NCI-H510A (cell line): ENCODE measurements at regions not wholly inside any gene's neighbourhood (a gene's known extent, or its start where the extent isn't known, plus 50 kb on each side); places are given as distances from the start of the nearest gene placed in this dataset.

Source experiments
- DNase-seq: peaks from one replicate; lab custom pipeline; 2025; lab: John Stamatoyannopoulos, UW

DNA sequence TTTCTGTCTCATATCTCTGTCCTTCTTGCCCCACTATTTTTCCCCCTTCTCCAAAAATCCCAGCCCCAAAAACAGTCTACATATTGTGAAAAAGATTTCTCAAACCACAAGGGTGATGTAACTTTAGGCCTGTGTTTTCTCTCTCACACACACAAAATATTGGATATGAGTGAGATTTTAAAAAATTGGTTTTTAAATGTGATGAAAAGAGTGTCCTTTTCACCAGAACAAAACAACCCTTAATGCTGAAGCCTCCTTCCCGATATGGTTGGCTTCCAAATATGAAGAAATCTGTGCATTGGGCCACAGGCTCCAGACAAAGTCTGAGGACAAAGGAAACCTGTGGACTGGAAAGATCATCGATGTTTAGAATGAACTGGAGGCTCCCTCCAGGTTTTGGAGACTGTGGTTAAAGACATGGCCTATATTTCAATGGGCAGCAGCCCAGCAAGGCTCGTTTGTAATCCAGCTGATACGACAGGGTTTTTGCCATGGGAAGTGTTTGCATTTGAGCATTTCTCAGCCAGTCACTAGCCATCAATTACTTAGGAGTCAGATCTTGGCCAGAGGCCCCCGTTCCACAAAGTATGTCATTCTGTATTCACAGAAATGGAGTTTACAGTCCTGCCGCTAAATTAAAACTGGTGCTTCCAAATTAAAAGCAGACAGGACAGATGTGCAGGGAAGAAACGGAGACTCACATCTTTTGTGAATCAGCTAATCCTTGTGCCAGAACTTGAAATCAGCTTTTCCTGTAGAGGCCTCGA, 546.3 kb downstream of the EBF1 start:
- DNase-seq, result no peak

DNA sequence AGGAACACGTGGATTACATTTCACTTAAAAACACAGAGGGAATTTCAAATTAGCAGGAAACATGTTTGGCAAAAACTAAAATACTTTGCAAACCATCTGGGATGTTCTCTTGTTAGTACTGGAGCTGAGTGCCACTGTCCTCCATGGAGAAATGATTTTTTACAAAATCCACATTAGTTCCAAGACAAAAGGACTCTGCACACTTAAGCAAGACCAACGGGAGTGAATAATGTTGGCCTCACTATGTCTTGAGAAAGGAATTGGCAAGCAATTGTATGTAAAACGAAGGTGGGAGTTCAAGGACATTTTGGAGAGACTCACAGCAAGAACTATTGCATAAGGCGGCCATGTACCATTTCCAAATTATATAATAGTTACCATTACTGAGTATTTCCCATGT, 547.5 kb downstream of the EBF1 start:
- no peak for DNase-seq

DNA sequence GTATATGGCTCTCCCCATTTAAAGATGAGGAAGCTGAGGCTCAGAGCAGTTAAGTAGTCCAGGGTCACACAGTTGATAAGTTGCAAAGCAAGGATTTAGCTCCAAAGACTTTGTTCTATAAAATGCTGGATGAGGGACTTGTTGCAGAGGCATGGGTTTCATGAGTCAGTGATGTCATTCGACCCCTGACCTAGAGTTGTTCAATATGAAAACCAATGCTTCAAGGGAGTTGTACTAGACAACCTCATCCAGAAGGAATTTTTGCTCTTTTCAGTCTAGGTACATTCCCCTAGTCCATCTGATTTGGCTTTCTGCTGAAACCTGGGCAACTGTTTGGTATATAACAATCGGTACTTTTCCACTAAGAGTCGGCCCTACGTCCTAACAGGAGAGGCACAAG, 550.4 kb downstream of the EBF1 start:
- DNase-seq, result no peak

DNA sequence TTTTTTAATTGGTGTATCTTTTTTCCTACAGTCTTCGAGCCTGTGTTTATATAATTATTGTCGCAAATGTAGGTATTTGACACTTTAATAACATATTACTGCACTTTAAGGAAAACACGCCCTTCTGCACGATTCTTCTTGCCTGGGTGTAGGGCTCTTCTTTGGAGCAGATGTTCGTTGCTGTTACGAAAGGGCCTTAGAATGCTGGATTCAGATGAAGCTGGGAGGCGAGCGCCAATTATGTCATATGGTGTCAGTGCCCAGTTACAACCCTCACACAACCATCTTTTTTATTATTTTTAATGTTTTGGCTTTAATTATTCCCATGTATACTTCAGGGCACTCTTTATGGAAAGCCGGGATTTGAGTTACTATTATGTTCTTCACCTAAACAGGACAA, 553.0 kb downstream of the EBF1 start:
- DNase-seq, result no peak

DNA sequence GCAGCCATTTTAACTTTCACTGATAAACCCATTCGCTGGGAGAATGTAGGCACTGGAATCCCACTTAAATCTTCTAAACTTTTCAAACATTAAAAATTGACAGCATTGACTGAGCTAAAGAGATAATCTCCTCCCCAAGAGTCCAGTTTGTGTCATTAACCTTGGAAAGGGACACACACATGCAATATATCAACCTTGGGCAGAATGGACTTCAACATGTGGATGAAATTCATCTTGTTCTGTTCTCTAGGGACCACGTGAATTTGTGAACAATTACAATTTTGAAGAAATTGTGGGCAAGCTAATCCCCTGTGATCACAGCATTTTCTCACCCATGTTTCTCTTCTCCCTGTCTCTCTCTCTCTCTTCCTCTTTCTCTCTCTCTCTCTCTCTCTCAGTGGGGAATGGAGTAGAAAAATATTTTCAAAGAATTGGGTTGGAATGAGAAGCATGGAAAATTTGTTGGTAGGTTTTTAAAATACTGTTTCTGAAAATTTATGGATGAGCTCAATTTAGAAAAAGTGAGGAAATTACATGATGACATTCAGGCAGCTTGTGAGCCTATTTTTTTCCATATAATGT, 553.7 kb downstream of the EBF1 start:
- DNase-seq, result no peak

DNA sequence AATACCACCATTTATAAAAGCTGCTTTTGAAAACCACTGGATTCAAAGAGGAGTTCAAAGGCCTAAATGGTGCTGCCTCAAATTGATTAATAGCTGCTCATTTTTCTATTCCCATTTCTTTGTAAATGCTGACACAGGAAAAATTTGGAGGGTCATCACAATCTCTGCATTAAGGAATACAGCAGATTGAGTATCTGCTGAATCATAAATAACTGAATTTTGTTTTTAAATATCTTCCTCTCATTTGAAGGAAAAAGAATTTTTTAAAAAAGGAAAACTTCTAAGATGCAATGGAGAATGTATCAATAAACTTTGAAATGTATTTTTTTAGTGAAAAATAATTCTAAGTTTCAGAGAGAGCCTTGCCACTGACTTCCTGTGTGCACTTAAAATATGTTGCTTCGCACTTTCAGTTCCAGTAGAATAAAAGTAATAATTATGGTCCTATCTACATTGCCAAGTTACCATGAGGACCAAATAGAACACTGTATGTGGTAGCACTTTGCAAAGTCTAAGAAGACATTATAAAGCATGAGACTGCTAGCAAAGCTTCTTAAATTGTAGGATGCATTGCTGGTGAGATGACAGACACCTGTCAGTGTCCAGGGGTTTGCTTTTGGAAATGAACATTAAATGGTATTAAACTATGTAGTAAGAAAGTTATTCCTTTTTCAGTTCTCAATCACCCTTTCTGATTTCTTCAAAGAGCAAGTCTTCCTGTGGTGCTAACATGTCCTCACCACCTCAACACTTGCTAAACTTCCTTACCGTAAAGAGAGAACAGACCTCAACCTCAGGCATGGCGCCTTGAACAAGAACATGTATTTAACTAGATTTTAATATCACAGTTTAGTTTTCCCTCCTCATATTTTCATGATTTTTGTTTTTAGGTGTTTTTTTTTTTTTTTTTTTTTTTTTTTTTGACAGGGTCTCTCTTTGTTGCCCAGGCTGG, 555.1 kb downstream of the EBF1 start:
- DNase-seq, result no peak

DNA sequence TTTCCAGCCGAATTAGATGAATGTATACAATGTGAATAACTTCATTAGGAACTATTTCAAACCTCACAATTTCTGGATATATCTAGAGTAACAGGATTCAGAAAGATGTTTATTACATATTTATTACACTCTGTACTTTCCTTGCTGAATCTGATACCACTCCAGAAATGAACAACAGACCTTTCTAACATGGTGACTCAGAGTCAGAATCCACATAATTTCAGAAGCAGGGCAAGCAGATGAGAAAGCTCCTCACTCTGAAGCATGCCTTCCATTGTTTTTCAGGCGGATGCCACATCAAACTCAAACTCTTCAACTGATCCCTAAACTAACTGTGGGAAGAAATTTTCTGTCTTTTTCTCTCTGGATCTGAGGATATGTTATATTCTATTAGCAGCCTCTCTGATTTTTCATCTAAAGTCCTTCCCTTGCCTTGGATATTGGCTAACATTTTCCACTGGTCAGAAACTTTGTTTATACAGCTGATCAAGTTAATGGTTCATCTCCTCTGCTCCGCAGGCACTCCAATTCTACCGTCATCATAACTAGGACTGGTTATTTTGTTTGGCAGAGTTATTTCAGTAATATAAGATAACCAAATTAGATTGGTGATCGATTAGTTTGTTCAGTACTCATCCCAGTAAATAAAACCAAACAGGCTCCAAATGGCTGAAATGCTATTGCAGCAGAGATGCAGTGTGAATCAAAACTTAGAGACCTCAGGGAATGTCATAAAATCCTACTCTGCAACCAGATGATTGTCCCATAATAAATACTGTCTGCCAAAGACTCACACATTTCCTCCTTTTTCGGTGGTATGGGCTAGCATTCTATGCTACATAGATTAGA, 556.0 kb downstream of the EBF1 start:
- no peak for DNase-seq

DNA sequence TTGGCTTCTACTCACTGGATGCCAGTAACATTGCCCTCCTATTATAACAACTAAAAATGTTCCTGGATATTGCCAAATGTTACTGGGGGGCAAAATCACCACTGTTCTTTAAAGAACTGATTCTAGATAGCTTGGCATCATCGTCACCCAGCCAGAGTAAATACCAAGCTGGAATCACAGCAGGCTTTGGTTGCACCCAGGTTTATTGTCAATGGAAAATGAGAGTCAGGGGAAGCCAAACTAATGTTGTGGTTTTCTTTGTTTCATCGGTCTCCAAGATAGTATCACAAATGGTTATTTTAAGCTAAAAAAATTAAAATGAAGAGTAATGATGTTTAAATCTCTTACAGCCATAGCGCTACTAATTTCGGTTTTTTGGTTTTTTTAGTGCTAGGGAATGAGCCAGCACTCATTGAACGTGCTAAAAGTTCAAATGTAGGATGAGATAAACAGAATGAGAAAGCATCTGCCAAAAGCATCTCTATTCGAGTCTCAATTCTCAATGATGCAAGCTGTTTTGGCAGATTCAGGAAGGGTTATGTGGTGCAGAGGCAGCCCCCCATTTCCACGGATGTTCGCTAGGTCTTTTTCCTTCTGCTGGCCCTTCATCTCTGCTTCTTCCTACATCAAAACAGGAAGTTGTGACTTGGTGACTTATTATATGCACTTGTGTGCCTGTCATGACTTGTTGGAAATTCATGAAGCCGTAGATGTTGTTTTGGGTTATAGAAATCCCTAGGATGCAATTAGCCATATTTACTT, 558.0 kb downstream of the EBF1 start:
- no peak for DNase-seq

DNA sequence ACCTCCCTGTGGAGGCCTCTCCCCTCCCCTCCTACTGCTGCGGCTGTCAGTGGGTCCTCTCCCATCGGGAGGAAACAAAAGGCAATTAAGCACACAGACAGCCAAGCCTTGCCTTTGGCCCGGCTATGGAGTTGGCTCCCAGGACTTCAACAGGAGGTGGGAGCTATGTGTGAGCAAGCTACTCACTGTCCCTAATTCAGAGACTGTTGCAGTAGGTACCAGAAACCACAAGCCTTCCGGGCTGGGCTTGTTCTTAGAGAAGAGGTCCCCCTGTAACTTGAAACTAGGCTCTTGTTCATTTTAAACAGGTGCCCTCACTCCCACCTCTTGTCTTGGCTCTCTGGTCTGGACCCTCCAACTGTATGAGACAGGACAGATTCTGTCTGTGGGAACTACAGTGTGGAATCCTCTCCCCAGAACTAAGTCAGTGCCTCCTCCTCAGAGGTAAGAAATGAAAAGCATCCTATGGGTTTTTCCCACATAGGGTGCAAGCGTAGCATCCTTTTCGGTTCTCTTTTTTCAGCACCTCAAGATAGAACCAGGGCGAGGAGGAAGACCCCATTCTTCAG, 561.1 kb downstream of the EBF1 start:
- DNase-seq, result no peak

DNA sequence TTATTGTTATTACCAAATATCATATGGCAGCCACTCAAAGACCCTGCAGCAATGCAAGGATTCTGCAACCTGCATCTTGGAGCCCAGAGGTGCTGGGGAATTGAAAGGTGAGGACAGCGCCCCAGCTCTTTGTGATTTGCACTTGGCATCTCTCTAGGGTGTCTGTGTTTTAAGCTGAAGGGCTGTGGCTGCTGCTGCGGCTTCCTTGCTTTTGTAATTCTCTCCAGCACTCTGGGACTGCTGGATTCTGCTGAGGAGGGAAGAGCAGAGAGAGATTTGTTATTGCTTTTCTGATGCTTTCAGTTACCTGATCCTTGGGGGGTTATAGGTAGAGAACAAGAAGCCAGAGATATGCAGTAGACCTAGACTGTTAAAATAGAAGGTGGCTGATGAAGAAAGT, 562.4 kb downstream of the EBF1 start:
- DNase-seq, result no peak

DNA sequence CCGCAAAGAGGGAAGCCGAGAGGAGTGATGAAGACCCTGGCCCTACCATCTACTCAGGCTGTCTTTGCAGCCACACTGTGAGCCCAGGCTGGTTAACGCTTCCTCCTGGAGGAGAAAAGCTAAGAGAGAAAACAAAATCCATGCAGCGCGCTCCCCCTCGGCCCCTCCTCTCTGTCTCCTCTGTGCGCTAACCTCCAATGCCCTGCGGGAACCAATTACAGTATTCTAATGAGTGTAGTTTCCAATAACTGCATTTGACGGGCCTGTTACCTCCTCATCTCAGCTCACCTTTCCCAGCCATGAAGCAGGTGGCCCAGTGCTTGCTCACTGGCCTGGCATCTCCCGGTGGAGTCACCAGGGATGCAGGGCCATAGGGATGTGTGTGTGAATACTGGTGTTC, 565.5 kb downstream of the EBF1 start:
- no peak for DNase-seq

DNA sequence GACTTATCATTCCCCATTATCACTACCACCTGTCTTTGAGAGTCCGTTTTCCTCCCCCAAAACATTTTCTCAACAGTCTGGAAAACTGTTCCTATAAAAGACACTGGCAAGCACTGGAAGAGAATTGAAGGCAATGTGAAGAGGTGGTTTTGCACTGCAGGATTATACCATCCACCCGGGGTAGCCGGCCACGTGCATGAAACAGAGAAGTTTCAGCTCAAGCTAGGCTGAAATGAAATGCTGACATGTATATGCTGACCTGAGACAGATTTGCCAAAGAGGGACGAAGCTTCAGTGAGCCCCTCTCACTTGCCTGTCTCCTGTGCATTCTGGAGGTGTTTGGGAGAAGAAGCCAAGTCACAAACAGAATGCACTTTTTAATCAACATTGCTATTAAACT, 567.0 kb downstream of the EBF1 start:
- DNase-seq, result no peak

DNA sequence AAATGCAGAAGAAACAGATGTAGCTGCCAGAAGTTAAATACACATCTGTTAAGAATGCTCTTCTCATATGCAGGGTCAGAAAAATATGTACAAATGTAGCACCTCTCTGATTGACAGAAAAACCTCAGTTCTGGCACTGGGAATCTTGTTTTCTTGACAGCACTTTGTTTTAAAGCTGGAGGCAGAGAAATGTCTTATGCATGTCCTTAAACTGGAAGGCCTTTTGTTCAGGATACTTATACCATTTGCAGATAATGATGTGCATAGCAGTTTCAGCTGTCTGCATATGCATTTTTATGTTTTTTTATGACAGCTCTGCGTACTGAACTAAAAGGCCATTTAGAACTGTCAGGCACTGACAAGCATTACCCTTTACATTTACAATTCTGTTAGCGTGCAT, 567.9 kb downstream of the EBF1 start:
- no peak for DNase-seq

DNA sequence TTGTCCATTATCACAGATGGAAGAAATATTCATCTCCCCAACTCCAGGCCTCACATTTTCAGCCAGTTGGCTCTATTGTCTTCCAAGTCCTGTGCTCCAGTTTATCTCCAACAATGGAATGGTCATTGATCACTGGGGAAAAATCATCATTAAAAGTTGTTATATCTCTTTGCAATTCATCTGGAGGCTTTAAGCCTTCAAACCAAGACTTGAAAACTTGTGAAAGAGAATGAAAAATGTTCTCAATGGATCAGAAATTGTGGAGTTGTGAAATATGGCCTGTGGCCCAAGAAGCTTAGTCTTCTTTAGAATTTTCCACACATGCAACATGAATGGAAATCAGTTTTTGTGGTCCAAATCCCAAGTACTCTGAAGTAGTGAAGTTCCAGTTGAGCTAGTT, 569.6 kb downstream of the EBF1 start:
- no peak for DNase-seq

DNA sequence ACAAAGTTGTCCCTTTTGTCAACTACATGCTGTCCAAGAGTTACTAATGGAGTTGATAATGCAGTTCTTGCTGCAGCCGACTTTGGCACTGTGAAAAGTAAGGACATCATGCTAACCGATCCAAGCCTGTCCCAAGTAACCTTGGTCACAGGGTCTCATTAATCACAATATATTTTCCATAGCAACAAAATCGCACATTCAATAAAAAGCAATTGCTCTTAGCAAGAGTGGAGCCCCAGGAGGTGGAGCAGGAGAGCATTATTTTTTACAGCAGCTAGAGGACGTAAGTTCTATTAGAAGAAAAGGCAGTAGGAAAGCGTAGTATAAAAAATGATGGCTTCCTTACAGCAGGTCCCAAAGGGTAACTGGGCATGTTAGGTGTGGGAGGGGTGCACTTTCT, 570.3 kb downstream of the EBF1 start:
- DNase-seq, result no peak

DNA sequence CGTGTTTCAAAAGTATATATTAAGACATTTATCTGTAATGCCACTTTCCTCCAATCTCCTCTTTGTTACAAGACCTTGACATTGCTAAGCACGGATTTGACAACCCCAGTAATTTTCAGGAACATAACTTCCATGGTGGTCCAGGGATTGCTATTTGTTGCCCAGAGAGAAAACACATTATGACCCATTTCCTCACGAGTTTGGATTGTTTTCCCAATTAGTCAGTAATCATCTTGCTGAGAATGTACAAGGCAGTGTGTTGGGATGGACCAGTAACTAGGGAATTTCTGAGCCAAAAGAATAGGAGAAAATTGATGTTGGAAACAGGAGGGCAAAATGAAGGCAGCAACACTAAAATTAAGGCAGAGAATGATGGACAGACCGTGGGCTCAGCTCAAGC, 574.1 kb downstream of the EBF1 start:
- DNase-seq, result no peak

DNA sequence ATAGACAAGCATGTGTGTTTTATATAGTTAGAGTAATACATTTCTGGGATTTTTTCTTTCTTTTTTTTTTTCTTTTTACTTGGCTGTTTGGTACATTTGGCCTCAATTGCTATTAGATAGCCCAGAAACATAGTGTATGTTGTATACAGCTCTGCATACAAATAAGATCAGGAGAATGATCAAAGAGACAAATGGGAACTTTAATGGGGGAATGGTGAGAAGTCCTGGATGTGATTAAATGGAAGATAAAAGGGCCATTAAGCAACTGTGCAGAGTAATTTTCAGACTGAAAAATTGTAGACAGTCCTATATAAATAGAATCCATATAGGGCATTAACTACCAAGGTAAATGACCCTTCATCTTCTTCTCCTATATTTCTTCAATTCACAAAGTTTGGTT, 575.6 kb downstream of the EBF1 start:
- DNase-seq, result no peak

DNA sequence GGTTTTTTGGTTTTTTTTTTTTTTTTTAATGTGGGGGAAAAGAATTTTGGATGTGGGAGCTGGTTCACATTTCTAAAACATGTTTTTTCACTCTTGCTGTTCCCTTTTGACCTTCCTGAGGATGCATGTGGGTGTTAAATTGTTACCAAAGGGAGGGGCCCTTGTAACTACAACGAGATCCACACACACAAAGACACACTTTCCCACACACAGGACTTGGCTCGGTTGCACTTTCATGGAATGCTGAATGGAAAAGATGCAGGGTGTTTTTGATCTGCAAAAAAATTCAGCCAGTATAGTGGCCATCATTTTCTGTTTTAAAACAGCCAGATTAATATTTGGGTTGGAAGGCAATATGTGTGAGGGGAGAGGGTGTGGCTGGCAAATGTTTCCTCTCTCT, 576.9 kb downstream of the EBF1 start:
- no peak for DNase-seq

DNA sequence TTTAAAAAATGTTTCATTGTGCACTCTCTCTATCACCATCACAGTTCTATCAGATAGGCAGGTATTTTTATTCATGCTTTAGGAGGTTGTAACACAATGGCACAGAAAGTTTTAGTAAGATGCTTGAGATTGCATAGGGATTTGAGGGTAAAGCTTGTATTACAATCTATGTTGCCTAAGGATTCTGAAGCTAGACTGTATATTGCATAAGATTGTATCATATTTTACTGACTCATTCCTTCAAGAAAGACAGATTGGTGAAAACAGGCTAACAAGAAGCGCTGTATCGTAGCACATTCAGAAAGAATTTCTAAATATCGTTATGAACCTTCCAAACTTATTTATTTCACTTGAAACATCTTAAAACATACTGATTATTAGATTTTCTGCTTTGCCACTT, 577.7 kb downstream of the EBF1 start:
- DNase-seq, result no peak

DNA sequence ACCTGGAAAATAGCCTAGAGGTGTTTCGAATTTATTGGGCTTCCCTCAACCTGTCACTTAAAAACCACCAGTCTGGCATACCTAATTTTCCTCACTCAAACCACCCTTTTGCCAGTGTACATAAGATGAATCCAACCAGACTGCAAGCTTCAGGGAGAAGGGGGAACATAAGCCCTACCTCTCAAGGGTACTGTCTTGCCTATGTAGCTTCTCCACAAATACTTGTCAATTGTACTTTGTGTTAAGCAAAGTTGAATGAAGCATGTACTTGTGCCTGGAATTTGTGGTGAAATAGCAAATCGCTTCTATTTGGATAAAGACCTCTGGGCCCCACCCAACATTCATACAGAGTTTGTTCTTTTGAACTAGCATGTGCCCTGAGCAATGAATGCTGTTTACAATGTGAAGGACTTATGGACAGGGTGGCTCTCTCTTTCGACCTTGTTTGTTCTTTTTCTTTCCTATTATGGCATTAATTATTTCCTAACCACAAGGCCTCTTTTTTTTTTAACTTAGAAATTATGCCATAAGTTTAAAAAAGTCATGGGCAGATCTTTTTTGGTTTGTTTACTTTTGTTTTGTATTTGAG, 580.2 kb downstream of the EBF1 start:
- DNase-seq, result no peak

DNA sequence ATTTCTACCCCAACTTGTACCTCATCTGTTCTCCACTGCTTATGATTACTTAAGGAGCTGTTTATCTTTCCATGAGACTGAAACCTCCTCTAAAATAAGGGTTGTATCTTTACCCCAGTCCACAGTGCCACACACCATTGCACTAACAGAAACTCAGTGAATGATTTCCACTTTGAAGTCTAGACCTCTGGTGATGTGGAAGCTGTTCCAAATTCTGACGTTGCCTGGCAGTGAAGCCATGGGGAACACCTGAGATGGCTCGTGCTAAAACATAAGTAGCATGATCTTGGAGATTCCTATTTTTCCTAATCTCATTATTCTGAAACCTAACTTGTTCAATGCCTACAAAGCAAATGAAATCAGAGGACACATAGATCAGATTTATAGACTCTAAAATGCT, 583.2 kb downstream of the EBF1 start:
- DNase-seq, result no peak
